ENCODE measurements at regions not wholly inside any gene's neighbourhood (a gene's known extent, or its start where the extent isn't known, plus 50 kb on each side); places are given as distances from the start of the nearest gene placed in this dataset.

- TF ChIP-seq POLR2A (IDR thresholded peaks at IDR 0.05; ENCODE audit: low read length): no peak
- no peak for TF ChIP-seq GATA1 (IDR thresholded peaks at IDR 0.05; ENCODE audit: low read depth, low read length)
- no peak for DNase-seq
These were observed 216.4 kb downstream of the TLE3 start for GRCh38 chr15:69881302-69881670.

- no peak for DNase-seq
- TF ChIP-seq GATA1 (IDR thresholded peaks at IDR 0.05; ENCODE audit: low read depth, low read length) (no peak), POLR2A (IDR thresholded peaks at IDR 0.05; ENCODE audit: low read length) (no peak)
These were observed 216.0 kb downstream of the TLE3 start for GRCh38 chr15:69881766-69882165.

GRCh38 chr15:69883306-69883705, 214.4 kb downstream of the TLE3 start:
- no peak for TF ChIP-seq POLR2A (IDR thresholded peaks at IDR 0.05; ENCODE audit: low read length)
- no peak for TF ChIP-seq GATA1 (IDR thresholded peaks at IDR 0.05; ENCODE audit: low read depth, low read length)
- no peak for DNase-seq

GRCh38 chr15:69885173-69885955, 212.4 kb downstream of the TLE3 start:
- TF ChIP-seq GATA1 (IDR thresholded peaks at IDR 0.05; ENCODE audit: low read depth, low read length): no peak
- no peak for TF ChIP-seq POLR2A (IDR thresholded peaks at IDR 0.05; ENCODE audit: low read length)
- DNase-seq: no peak

- TF ChIP-seq POLR2A (IDR thresholded peaks at IDR 0.05; ENCODE audit: low read length) (no peak), GATA1 (IDR thresholded peaks at IDR 0.05; ENCODE audit: low read depth, low read length) (no peak)
These were observed 210.7 kb downstream of the TLE3 start for GRCh38 chr15:69887009-69887408.

GRCh38 chr15:69887553-69887952, 210.2 kb downstream of the TLE3 start:
- no peak for TF ChIP-seq POLR2A (IDR thresholded peaks at IDR 0.05; ENCODE audit: low read length)
- no peak for TF ChIP-seq GATA1 (IDR thresholded peaks at IDR 0.05; ENCODE audit: low read depth, low read length)
- peak; percentile 20 to 21 for DNase-seq

More at GRCh38 chr15:69887009-69887408, 210.7 kb downstream of the TLE3 start:
- peak; percentile 32 to 68 for DNase-seq

GRCh38 chr15:69888406-69888805, 209.3 kb downstream of the TLE3 start:
- TF ChIP-seq GATA1 (IDR thresholded peaks at IDR 0.05; ENCODE audit: low read depth, low read length) (no peak), POLR2A (IDR thresholded peaks at IDR 0.05; ENCODE audit: low read length) (no peak)
- no peak for DNase-seq

GRCh38 chr15:69891070-69891536, 206.6 kb downstream of the TLE3 start:
- TF ChIP-seq POLR2A (IDR thresholded peaks at IDR 0.05; ENCODE audit: low read length) (no peak), GATA1 (IDR thresholded peaks at IDR 0.05; ENCODE audit: low read depth, low read length) (no peak)

GRCh38 chr15:69891606-69892005, 206.1 kb downstream of the TLE3 start:
- DNase-seq: no peak

More at GRCh38 chr15:69891070-69891536, 206.6 kb downstream of the TLE3 start:
- DNase-seq: no peak

GRCh38 chr15:69892351-69892750, 205.4 kb downstream of the TLE3 start:
- DNase-seq: no peak
- TF ChIP-seq GATA1 (IDR thresholded peaks at IDR 0.05; ENCODE audit: low read depth, low read length): no peak
- TF ChIP-seq POLR2A (IDR thresholded peaks at IDR 0.05; ENCODE audit: low read length): no peak

More at GRCh38 chr15:69891606-69892005, 206.1 kb downstream of the TLE3 start:
- TF ChIP-seq GATA1 (IDR thresholded peaks at IDR 0.05; ENCODE audit: low read depth, low read length) (no peak), POLR2A (IDR thresholded peaks at IDR 0.05; ENCODE audit: low read length) (no peak)

- TF ChIP-seq POLR2A (IDR thresholded peaks at IDR 0.05; ENCODE audit: low read length) (no peak), GATA1 (IDR thresholded peaks at IDR 0.05; ENCODE audit: low read depth, low read length) (no peak)
- no peak for DNase-seq
These were observed 204.6 kb downstream of the TLE3 start for GRCh38 chr15:69893086-69893485.

GRCh38 chr15:69893863-69894262, 203.9 kb downstream of the TLE3 start:
- TF ChIP-seq GATA1 (IDR thresholded peaks at IDR 0.05; ENCODE audit: low read depth, low read length) (no peak), POLR2A (IDR thresholded peaks at IDR 0.05; ENCODE audit: low read length) (no peak)

GRCh38 chr15:69895202-69895601, 202.5 kb downstream of the TLE3 start:
- DNase-seq: no peak
- TF ChIP-seq POLR2A (IDR thresholded peaks at IDR 0.05; ENCODE audit: low read length) (no peak), GATA1 (IDR thresholded peaks at IDR 0.05; ENCODE audit: low read depth, low read length) (no peak)

More at GRCh38 chr15:69893863-69894262, 203.9 kb downstream of the TLE3 start:
- no peak for DNase-seq

GRCh38 chr15:69896606-69897005, 201.1 kb downstream of the TLE3 start:
- no peak for TF ChIP-seq GATA1 (IDR thresholded peaks at IDR 0.05; ENCODE audit: low read depth, low read length)
- TF ChIP-seq POLR2A (IDR thresholded peaks at IDR 0.05; ENCODE audit: low read length): no peak
- no peak for DNase-seq

GRCh38 chr15:69897061-69897460, 200.7 kb downstream of the TLE3 start:
- TF ChIP-seq POLR2A (IDR thresholded peaks at IDR 0.05; ENCODE audit: low read length) (no peak), GATA1 (IDR thresholded peaks at IDR 0.05; ENCODE audit: low read depth, low read length) (no peak)
- no peak for DNase-seq
